IPS DF 6.9 (cell line): ENCODE measurements at regions not wholly inside any gene's neighbourhood (a gene's known extent, or its start where the extent isn't known, plus 50 kb on each side); places are given as distances from the start of the nearest gene placed in this dataset.

Experiments used
- DNase-seq: peaks from one replicate; pipeline ENCODE4 v3.0.0-alpha.2; 2013; ENCODE audit warnings: low read depth, low spot score
- H3K27ac ChIP-seq: one replicate; pipeline ENCODE4 v1.5.1; 2013; ENCODE audit warnings: low read length, control low read depth
- H3K27me3 ChIP-seq: 2 replicates; pipeline ENCODE4 v1.6.1; 2013; ENCODE audit warnings: mild to moderate bottlenecking, low read length; ENCODE audit not compliant: control insufficient read depth, insufficient read depth
- H3K36me3 ChIP-seq: 2 replicates; pipeline ENCODE4 v1.6.1; 2013; ENCODE audit warnings: low read length; ENCODE audit not compliant: control insufficient read depth, insufficient read depth
- H3K4me1 ChIP-seq: 2 replicates; pipeline ENCODE4 v1.6.1; 2013; ENCODE audit warnings: low read length; ENCODE audit not compliant: control insufficient read depth, insufficient read depth
- H3K4me3 ChIP-seq: 2 replicates; pipeline ENCODE4 v1.5.1; 2013; ENCODE audit warnings: mild to moderate bottlenecking, low read length
- H3K9me3 ChIP-seq: 2 replicates; pipeline ENCODE4 v1.6.1; 2013; ENCODE audit warnings: low read length, inconsistent platforms; ENCODE audit not compliant: control insufficient read depth, insufficient read depth
- WGBS: extraction: QIAGEN DNeasy Blood & Tissue Kit; methylation state at CpG from one replicate; pipeline ENCODE4 v1.1.7; 2013; ENCODE audit warnings: mixed read lengths, missing lambda C conversion rate; ENCODE audit not compliant: insufficient read length, insufficient coverage; 5-methylcytosine and 5-hydroxymethylcytosine counted together

DNA sequence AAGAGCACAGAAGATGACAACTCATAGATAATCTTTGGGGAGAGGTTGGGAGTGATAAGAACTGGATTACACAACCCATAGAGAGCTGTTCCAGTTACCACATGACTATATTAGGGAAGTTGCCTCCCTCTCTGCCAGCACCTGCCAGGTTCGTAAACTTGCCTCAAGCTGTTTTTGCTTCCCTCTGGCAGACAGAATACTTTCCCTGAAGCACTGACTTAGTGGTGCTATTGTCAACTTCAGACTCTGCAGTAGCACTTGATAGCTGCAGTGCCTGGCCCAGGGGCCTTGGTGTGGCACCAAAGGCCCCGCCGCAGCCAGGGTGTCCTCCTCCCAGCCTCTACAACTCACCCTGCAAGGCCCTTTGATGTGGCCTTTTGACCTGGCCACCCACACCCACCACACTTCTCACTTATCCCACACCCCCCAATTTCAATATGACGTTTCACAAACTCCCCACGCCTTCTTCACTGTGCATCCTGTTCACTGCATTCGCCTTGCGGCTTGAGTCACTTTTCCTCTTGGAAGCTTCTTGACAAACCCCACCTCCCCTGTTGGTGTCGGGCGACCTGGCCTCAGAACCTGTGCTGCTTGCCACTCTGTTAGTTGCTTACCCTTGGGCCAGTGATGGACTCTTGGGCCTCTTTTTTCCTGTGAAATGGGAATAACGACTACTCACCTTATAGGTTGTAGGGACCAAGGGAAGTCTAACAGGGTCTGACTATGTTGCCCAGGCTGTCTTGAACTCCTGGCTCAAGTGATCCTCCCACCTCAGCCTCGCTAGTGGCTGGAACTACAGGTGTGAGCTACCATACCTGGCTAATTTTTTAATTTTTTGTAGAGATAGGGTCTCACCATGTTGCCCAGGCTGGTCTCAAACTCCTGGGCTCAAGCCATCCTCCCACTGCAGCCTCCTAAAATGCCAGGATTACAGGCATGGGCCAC, 50.2 kb upstream of the PODXL start:
- Histone ChIP-seq H3K27ac (peak overlapping the region; percentile 60), H3K4me1 (peaks cover 9% of the 10 kb centered on the region), H3K4me3 (no peak overlapping the region), H3K36me3 (no peaks in the 10 kb centered on the region), H3K9me3 (no peaks in the 10 kb centered on the region), H3K27me3 (no peaks in the 10 kb centered on the region)
- DNase-seq, result no peak
- WGBS, result 100% methylated on average over 2 of the region's 11 CpGs
